HT-29 (cell line): ENCODE measurements at regions not wholly inside any gene's neighbourhood (a gene's known extent, or its start where the extent isn't known, plus 50 kb on each side); places are given as distances from the start of the nearest gene placed in this dataset.

Experiments
- DNase-seq: peaks from one replicate; pipeline ENCODE4 v3.0.0-alpha.2; 2015; ENCODE audit warnings: low spot score

- DNase-seq: no peak
Observed at GRCh38 chr14:81668626-81669274, 135.1 kb upstream of the SEL1L start.

GRCh38 chr14:81669308-81669707 is 135.7 kb upstream of the SEL1L start:
- DNase-seq: peak; percentile 2

- DNase-seq: no peak
Observed at GRCh38 chr14:81673930-81674329, 140.3 kb upstream of the SEL1L start.

GRCh38 chr14:81676395-81676794 is 142.7 kb upstream of the SEL1L start:
- DNase-seq: no peak

GRCh38 chr14:81676879-81677278 is 143.2 kb upstream of the SEL1L start:
- DNase-seq: no peak

GRCh38 chr14:81677736-81678135 is 144.1 kb upstream of the SEL1L start:
- no peak for DNase-seq

- DNase-seq: no peak
Observed at GRCh38 chr14:81679226-81679625, 145.6 kb upstream of the SEL1L start.

- no peak for DNase-seq
Observed at GRCh38 chr14:81681541-81681940, 147.9 kb upstream of the SEL1L start.

- DNase-seq: no peak
Observed at GRCh38 chr14:81682134-81682533, 148.5 kb upstream of the SEL1L start.

- DNase-seq: no peak
Observed at GRCh38 chr14:81682701-81683100, 149.0 kb upstream of the SEL1L start.

GRCh38 chr14:81684696-81685095 is 151.0 kb upstream of the SEL1L start:
- DNase-seq: no peak

- DNase-seq: no peak
Observed at GRCh38 chr14:81686512-81686911, 152.9 kb upstream of the SEL1L start.

GRCh38 chr14:81691931-81692330 is 158.3 kb upstream of the SEL1L start:
- no peak for DNase-seq

GRCh38 chr14:81694419-81694818 is 160.8 kb upstream of the SEL1L start:
- no peak for DNase-seq

- DNase-seq: no peak
Observed at GRCh38 chr14:81709681-81710080, 176.0 kb upstream of the SEL1L start.

- DNase-seq: peak; percentile 34
Observed at GRCh38 chr14:81710232-81710845, 176.7 kb upstream of the SEL1L start.

- no peak for DNase-seq
Observed at GRCh38 chr14:81715731-81716130, 182.1 kb upstream of the SEL1L start.

GRCh38 chr14:81716953-81717352 is 183.3 kb upstream of the SEL1L start:
- no peak for DNase-seq

- no peak for DNase-seq
Observed at GRCh38 chr14:81723956-81724355, 190.3 kb upstream of the SEL1L start.

GRCh38 chr14:81727218-81727617 is 193.6 kb upstream of the SEL1L start:
- DNase-seq: no peak

- no peak for DNase-seq
Observed at GRCh38 chr14:81728447-81728846, 194.8 kb upstream of the SEL1L start.

GRCh38 chr14:81729622-81730021 is 196.0 kb upstream of the SEL1L start:
- DNase-seq: no peak

- DNase-seq: no peak
Observed at GRCh38 chr14:81737938-81738337, 204.3 kb upstream of the SEL1L start.
